H9 (cell line): ENCODE measurements at regions not wholly inside any gene's neighbourhood (a gene's known extent, or its start where the extent isn't known, plus 50 kb on each side); places are given as distances from the start of the nearest gene placed in this dataset.

Experiments
- DNase-seq: peaks from one replicate; pipeline ENCODE4 v3.0.0-alpha.2; 2017
- H2AFZ ChIP-seq: one replicate; pipeline ENCODE4 v1.6.1; 2013; ENCODE audit warnings: mild to moderate bottlenecking, low read length, control low read depth, moderate library complexity
- H2AK5ac ChIP-seq: 2 replicates; pipeline ENCODE4 v1.6.1; 2013; ENCODE audit warnings: low read length, control low read depth, mixed read lengths; ENCODE audit not compliant: insufficient read length
- H2BK120ac ChIP-seq: one replicate; pipeline ENCODE4 v1.6.1; 2013; ENCODE audit warnings: low read depth, mild to moderate bottlenecking, low read length, control low read depth, inconsistent platforms; ENCODE audit not compliant: poor library complexity, severe bottlenecking
- H2BK12ac ChIP-seq: 2 replicates; pipeline ENCODE4 v1.6.1; 2013; ENCODE audit warnings: low read length, control low read depth, mixed read lengths, low read depth; ENCODE audit not compliant: insufficient read length
- H2BK15ac ChIP-seq: 2 replicates; pipeline ENCODE4 v1.6.1; 2013; ENCODE audit warnings: low read depth, low read length, control low read depth
- H2BK20ac ChIP-seq: one replicate; pipeline ENCODE4 v1.6.1; 2013; ENCODE audit warnings: low read depth, mild to moderate bottlenecking, low read length, control low read depth, inconsistent platforms; ENCODE audit not compliant: poor library complexity, severe bottlenecking
- H2BK5ac ChIP-seq: 2 replicates; pipeline ENCODE4 v1.6.1; 2013; ENCODE audit warnings: low read length, control low read depth, mixed read lengths; ENCODE audit not compliant: insufficient read length
- H3K14ac ChIP-seq: 2 replicates; pipeline ENCODE4 v1.6.1; 2013; ENCODE audit warnings: low read length, control low read depth; ENCODE audit not compliant: insufficient read depth
- H3K18ac ChIP-seq: 2 replicates; pipeline ENCODE4 v1.6.1; 2013; ENCODE audit warnings: low read depth, mild to moderate bottlenecking, mixed read lengths, low read length, control low read depth; ENCODE audit not compliant: insufficient read length
- H3K23ac ChIP-seq: 2 replicates; pipeline ENCODE4 v1.6.1; 2013; ENCODE audit warnings: low read length, control low read depth, mixed read lengths, low read depth; ENCODE audit not compliant: insufficient read length
- H3K23me2 ChIP-seq: 2 replicates; pipeline ENCODE4 v1.6.1; 2013; ENCODE audit warnings: low read depth, mild to moderate bottlenecking, mixed read lengths, low read length, control low read depth; ENCODE audit not compliant: insufficient read length, poor library complexity, severe bottlenecking
- H3K27ac ChIP-seq: 2 replicates; pipeline ENCODE4 v1.5.1; 2013; ENCODE audit warnings: low read length, control low read depth, mixed read lengths, low read depth; ENCODE audit not compliant: insufficient read length
- H3K27me3 ChIP-seq: 2 replicates; pipeline ENCODE4 v1.6.1; 2013; ENCODE audit warnings: low read length, control low read depth, inconsistent platforms; ENCODE audit not compliant: insufficient read depth
- H3K4ac ChIP-seq: 2 replicates; pipeline ENCODE4 v1.6.1; 2013; ENCODE audit warnings: low read depth, mild to moderate bottlenecking, control low read depth, inconsistent platforms, low read length, moderate library complexity
- H3K4me1 ChIP-seq: 2 replicates; pipeline ENCODE4 v1.6.1; 2013; ENCODE audit warnings: low read length, control low read depth, inconsistent platforms; ENCODE audit not compliant: insufficient read depth
- H3K4me2 ChIP-seq: 2 replicates; pipeline ENCODE4 v1.6.1; 2013; ENCODE audit warnings: low read length, control low read depth, mixed read lengths; ENCODE audit not compliant: insufficient read length, insufficient read depth
- H3K56ac ChIP-seq: 2 replicates; pipeline ENCODE4 v1.6.1; 2013; ENCODE audit warnings: low read depth, mild to moderate bottlenecking, mixed read lengths, low read length, control low read depth; ENCODE audit not compliant: insufficient read length
- H3K79me1 ChIP-seq: 2 replicates; pipeline ENCODE4 v1.6.1; 2013; ENCODE audit warnings: low read depth, mild to moderate bottlenecking, moderate library complexity, low read length, control low read depth, inconsistent platforms; ENCODE audit not compliant: insufficient read depth, poor library complexity, severe bottlenecking
- H3K79me2 ChIP-seq: 2 replicates; pipeline ENCODE4 v1.6.1; 2013; ENCODE audit warnings: low read length, control low read depth, inconsistent platforms; ENCODE audit not compliant: insufficient read depth
- H3K9ac ChIP-seq: 2 replicates; pipeline ENCODE4 v1.6.1; 2013; ENCODE audit warnings: low read length, control low read depth, mixed read lengths; ENCODE audit not compliant: insufficient read length; ENCODE audit errors: extremely low read depth
- H3K9me3 ChIP-seq: one replicate; pipeline ENCODE4 v1.6.1; 2013; ENCODE audit warnings: low read depth, low read length, inconsistent platforms; ENCODE audit not compliant: control insufficient read depth
- H3T11ph ChIP-seq: one replicate; pipeline ENCODE4 v1.6.1; 2013; ENCODE audit warnings: mild to moderate bottlenecking, low read length, control low read depth, inconsistent platforms
- H4K20me1 ChIP-seq: one replicate; pipeline ENCODE4 v1.6.1; 2013; ENCODE audit not compliant: control insufficient read depth, insufficient read length, insufficient read depth
- H4K5ac ChIP-seq: 2 replicates; pipeline ENCODE4 v1.6.1; 2013; ENCODE audit warnings: low read depth, mild to moderate bottlenecking, mixed read lengths, low read length, control low read depth; ENCODE audit not compliant: insufficient read length
- H4K8ac ChIP-seq: replicated peaks from 2 replicates; pipeline ENCODE4 v1.6.1; 2013; ENCODE audit warnings: low read length, control low read depth, mixed read lengths, low read depth; ENCODE audit not compliant: insufficient read length
- H4K91ac ChIP-seq: 2 replicates; pipeline ENCODE4 v1.6.1; 2013; ENCODE audit warnings: low read depth, mild to moderate bottlenecking, moderate library complexity, mixed read lengths, low read length, control low read depth; ENCODE audit not compliant: insufficient read length
- H3K27ac Mint-ChIP-seq, 3 experiments: 2 replicates in 2 of 3; 3 replicates in 1 of 3; pipeline ENCODE4 v1.8.0; 2020 to 2021; ENCODE audit warnings: mixed read lengths in 3 of 3, mild to moderate bottlenecking in 1 of 3, moderate library complexity in 1 of 3
- H3K27me3 Mint-ChIP-seq: 2 replicates; pipeline ENCODE4 v1.8.0; 2021; ENCODE audit warnings: low read depth, mild to moderate bottlenecking, moderate library complexity, mixed read lengths
- H3K36me3 Mint-ChIP-seq, 3 experiments: 2 replicates in 2 of 3; 3 replicates in 1 of 3; pipeline ENCODE4 v1.8.0; 2020 to 2021; ENCODE audit warnings: low read depth in 3 of 3, mixed read lengths in 3 of 3; ENCODE audit not compliant: insufficient read depth in 1 of 3
- H3K4me1 Mint-ChIP-seq, 2 experiments: 2 replicates each; pipeline ENCODE4 v1.8.0; 2020; ENCODE audit warnings: mixed read lengths in 2 of 2
- H3K4me3 Mint-ChIP-seq, 2 experiments: 2 replicates in 1 of 2; 3 replicates in 1 of 2; pipeline ENCODE4 v1.8.0; 2020 to 2021; ENCODE audit warnings: mild to moderate bottlenecking in 2 of 2, mixed read lengths in 2 of 2, moderate library complexity in 1 of 2
- H3K9me3 Mint-ChIP-seq, 2 experiments: 2 replicates in 1 of 2; 3 replicates in 1 of 2; pipeline ENCODE4 v1.8.0; 2020; ENCODE audit warnings: mild to moderate bottlenecking in 2 of 2, mixed read lengths in 2 of 2, moderate library complexity in 1 of 2
- CTCF ChIP-seq: fragments of 200-600 bp; sonication (generic); conservative IDR thresholded peaks from 3 replicates; pipeline ENCODE4 v1.8.0; 2021; ENCODE audit warnings: antibody characterized with exemption, mild to moderate bottlenecking
- WGBS: extraction: QIAGEN DNeasy Blood & Tissue Kit; methylation state at CpG from one replicate; pipeline ENCODE4 v1.1.7; 2013; ENCODE audit warnings: missing lambda C conversion rate, low lambda C conversion rate, mixed read lengths; ENCODE audit not compliant: insufficient read length; ENCODE audit errors: extremely low coverage; 5-methylcytosine and 5-hydroxymethylcytosine counted together

GRCh38 chr3:191997579-191998268, 536.8 kb downstream of the PYDC2 start:
- Histone ChIP-seq H3K27me3 (no peaks in the 10 kb centered on the region), H2AK5ac (no peak overlapping the region), H4K5ac (no peak overlapping the region), H3K27ac (no peak overlapping the region), H3K14ac (no peak overlapping the region), H3K56ac (no peak overlapping the region), H3K23me2 (no peaks in the 10 kb centered on the region), H2BK12ac (no peak overlapping the region), H3T11ph (no peak overlapping the region), H3K9ac (no peak overlapping the region), H3K9me3 (no peaks in the 10 kb centered on the region), H4K91ac (no peak overlapping the region), H3K4ac (no peak overlapping the region), H3K79me2 (no peaks in the 10 kb centered on the region), H3K18ac (no peak overlapping the region), H3K79me1 (no peaks in the 10 kb centered on the region), H2BK20ac (no peak overlapping the region), H2BK15ac (no peak overlapping the region), H4K20me1 (no peaks in the 10 kb centered on the region), H3K4me1 (no peaks in the 10 kb centered on the region), H3K4me2 (no peak overlapping the region), H2BK5ac (no peak overlapping the region), H3K23ac (no peak overlapping the region), H2BK120ac (no peak overlapping the region), H4K8ac (no peak overlapping the region), H2AFZ (no peak overlapping the region)
- peaks cover 33 to 42% of the 10 kb centered on the region in 2 experiments for H3K9me3 Mint-ChIP-seq
- no peak overlapping the region for H3K4me3 Mint-ChIP-seq
- WGBS, result no CpG with 5 or more reads among the region's 1 CpG
- H3K36me3 Mint-ChIP-seq, result peaks cover 24 to 40% (median 29%) of the 10 kb centered on the region in 3 experiments
- peak overlapping the region in 2 of 3 experiments; percentile 46 to 66; a peak in 2 of 7 replicates for H3K27ac Mint-ChIP-seq
- TF ChIP-seq CTCF, result no peak
- H3K4me1 Mint-ChIP-seq, result peaks cover 23 to 24% of the 10 kb centered on the region in 2 experiments
- no peaks in the 10 kb centered on the region; the same call in 1 of the 2 replicates for H3K27me3 Mint-ChIP-seq
- no peak for DNase-seq
